ENCODE measurements at regions not wholly inside any gene's neighbourhood (a gene's known extent, or its start where the extent isn't known, plus 50 kb on each side); places are given as distances from the start of the nearest gene placed in this dataset.

DNA sequence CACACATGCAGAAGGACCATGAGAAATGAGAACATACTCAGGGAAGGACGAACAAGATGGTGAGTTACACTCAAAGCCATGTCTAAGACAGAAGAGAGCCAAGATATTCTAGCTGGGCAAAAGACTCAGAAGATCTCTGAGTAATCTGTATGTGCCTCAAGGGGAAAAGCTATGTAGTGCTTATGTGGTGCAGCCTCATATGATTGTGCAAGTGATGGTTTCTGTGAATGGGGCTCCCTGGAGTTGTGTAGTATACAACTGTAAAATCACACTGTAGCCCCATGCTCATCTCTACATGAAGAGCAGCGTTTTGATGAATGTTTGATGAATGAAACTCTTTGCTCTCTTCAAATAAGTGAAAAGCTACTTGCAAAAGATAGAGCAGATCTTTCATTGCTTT lies 57.5 kb downstream of the OSR1 start:
- peaks cover 4% of the 10 kb centered on the region for H3K4me1 ChIP-seq
- no peaks in the 10 kb centered on the region for H3K79me2 ChIP-seq
- no peak for TF ChIP-seq CTCF (IDR thresholded peaks at IDR 0.05)

DNA sequence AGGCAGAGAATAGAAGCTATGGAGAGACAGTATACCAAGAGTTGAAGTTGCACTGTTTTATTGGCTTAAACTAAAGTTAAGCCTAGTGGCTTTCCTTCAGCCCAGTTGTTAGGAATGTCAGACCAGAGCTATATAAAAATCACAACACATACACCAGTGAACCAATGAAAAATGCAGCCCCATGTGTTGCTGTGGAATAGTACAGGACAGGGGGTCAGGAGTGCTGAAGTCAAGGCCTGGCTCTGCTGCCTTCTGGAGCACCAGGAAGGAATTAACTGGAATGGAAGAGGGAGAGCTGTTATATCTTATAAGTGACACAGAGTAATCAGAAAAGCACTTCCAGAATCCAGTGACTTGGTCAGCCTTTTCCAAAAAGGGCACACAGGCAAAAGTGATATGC lies 58.9 kb downstream of the OSR1 start:
- no peak for TF ChIP-seq CTCF (IDR thresholded peaks at IDR 0.05)
- Histone ChIP-seq H3K27me3 (ENCODE audit: control insufficient read depth, insufficient read depth, low read length) (no peaks in the 10 kb centered on the region), H3K4me3 (ENCODE audit: low read depth, low read length) (no peak overlapping the region)

More for the DNA sequence above, 57.5 kb downstream of the OSR1 start:
- Histone ChIP-seq H3K27me3 (ENCODE audit: control insufficient read depth, insufficient read depth, low read length) (no peaks in the 10 kb centered on the region), H3K4me2 (ENCODE audit: low read length) (no peak overlapping the region), H3K9ac (no peak overlapping the region), H3K36me3 (ENCODE audit: control insufficient read depth, insufficient read depth, low read length) (no peaks in the 10 kb centered on the region), H3K4me3 (ENCODE audit: low read depth, low read length) (no peak overlapping the region), H2AFZ (no peak overlapping the region), H3K9me3 (ENCODE audit: control insufficient read depth, low read length) (no peaks in the 10 kb centered on the region), H3K27ac (no peak overlapping the region)

DNA sequence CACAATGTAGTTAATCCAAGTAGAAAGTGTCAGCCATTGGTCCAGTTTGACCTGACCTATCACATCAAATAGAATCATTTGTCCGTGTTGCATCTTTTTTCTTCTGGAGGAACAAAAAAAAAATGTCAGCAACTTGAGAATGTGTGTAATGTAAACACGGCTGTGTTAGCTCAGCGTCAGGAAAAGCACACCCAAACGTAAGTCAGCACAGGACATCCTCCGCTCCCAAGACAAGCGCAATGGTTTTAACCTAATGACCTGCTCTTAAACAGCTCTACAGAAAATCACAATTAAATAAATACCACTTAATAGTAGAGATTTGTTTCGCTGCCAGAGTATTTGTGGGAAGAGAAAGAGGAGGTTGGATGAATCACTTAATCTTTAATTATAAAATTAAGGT lies 59.4 kb downstream of the OSR1 start:
- H3K4me3 ChIP-seq (ENCODE audit: low read depth, low read length) = no peak overlapping the region
- no peak overlapping the region for H3K4me2 ChIP-seq (ENCODE audit: low read length)
- H3K36me3 ChIP-seq (ENCODE audit: control insufficient read depth, insufficient read depth, low read length) = no peaks in the 10 kb centered on the region
- no peak overlapping the region for H2AFZ ChIP-seq
- H3K9me3 ChIP-seq (ENCODE audit: control insufficient read depth, low read length) = no peaks in the 10 kb centered on the region
- no peak for TF ChIP-seq CTCF (IDR thresholded peaks at IDR 0.05)
- H3K9ac ChIP-seq = no peak overlapping the region
- no peaks in the 10 kb centered on the region for H3K27me3 ChIP-seq (ENCODE audit: control insufficient read depth, insufficient read depth, low read length)
- H3K79me2 ChIP-seq = no peaks in the 10 kb centered on the region
- H3K27ac ChIP-seq = no peak overlapping the region
- H3K4me1 ChIP-seq = peaks cover 4% of the 10 kb centered on the region

More for the DNA sequence above, 58.9 kb downstream of the OSR1 start:
- H3K9me3 ChIP-seq (ENCODE audit: control insufficient read depth, low read length) = no peaks in the 10 kb centered on the region
- H3K9ac ChIP-seq = no peak overlapping the region
- no peaks in the 10 kb centered on the region for H3K79me2 ChIP-seq
- H3K36me3 ChIP-seq (ENCODE audit: control insufficient read depth, insufficient read depth, low read length) = no peaks in the 10 kb centered on the region
- peaks cover 4% of the 10 kb centered on the region for H3K4me1 ChIP-seq
- no peak overlapping the region for H3K27ac ChIP-seq
- H3K4me2 ChIP-seq (ENCODE audit: low read length) = no peak overlapping the region
- H2AFZ ChIP-seq = no peak overlapping the region

DNA sequence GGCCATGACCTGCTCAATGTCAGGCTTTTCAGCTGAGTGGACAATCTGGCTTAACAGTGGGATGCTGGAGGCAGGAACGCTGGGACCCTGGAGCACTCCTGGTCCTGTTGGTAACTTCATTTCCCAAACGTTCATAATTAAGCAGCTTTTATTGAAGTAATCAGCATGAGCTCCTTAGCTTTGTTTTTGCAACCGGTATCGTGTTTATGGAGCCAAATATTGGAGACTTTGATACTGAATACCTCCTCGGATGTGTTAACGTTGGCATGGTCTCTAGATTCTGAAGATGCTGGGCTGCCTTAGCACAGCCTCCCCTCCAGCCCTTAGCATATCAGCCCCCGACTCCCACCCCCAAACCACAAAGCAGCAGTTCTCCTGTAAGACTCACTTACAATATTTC lies 60.7 kb downstream of the OSR1 start:
- H2AFZ ChIP-seq = no peak overlapping the region
- H3K36me3 ChIP-seq (ENCODE audit: control insufficient read depth, insufficient read depth, low read length) = no peaks in the 10 kb centered on the region
- no peak overlapping the region for H3K4me2 ChIP-seq (ENCODE audit: low read length)
- no peaks in the 10 kb centered on the region for H3K4me1 ChIP-seq
- TF ChIP-seq CTCF (IDR thresholded peaks at IDR 0.05) = no peak
- no peak overlapping the region for H3K27ac ChIP-seq
- no peak overlapping the region for H3K9ac ChIP-seq
- H3K79me2 ChIP-seq = no peaks in the 10 kb centered on the region
- H3K9me3 ChIP-seq (ENCODE audit: control insufficient read depth, low read length) = no peaks in the 10 kb centered on the region
- no peaks in the 10 kb centered on the region for H3K27me3 ChIP-seq (ENCODE audit: control insufficient read depth, insufficient read depth, low read length)
- no peak overlapping the region for H3K4me3 ChIP-seq (ENCODE audit: low read depth, low read length)

GRCh38 chr2:19295998-19296502 lies 62.4 kb downstream of the OSR1 start:
- Histone ChIP-seq H2AFZ (no peak overlapping the region), H3K4me1 (no peaks in the 10 kb centered on the region)
- no peak for TF ChIP-seq CTCF (IDR thresholded peaks at IDR 0.05)

More at GRCh38 chr2:19295998-19296502, 62.4 kb downstream of the OSR1 start:
- no peak overlapping the region for H3K4me3 ChIP-seq (ENCODE audit: low read depth, low read length)
- no peaks in the 10 kb centered on the region for H3K9me3 ChIP-seq (ENCODE audit: control insufficient read depth, low read length)
- H3K79me2 ChIP-seq = no peaks in the 10 kb centered on the region
- no peaks in the 10 kb centered on the region for H3K27me3 ChIP-seq (ENCODE audit: control insufficient read depth, insufficient read depth, low read length)
- no peak overlapping the region for H3K4me2 ChIP-seq (ENCODE audit: low read length)
- no peak overlapping the region for H3K27ac ChIP-seq
- H3K36me3 ChIP-seq (ENCODE audit: control insufficient read depth, insufficient read depth, low read length) = no peaks in the 10 kb centered on the region
- H3K9ac ChIP-seq = no peak overlapping the region

Data from parathyroid adenoma (tissue), 2 donors.